GM21717 (cell line): ENCODE measurements at regions not wholly inside any gene's neighbourhood (a gene's known extent, or its start where the extent isn't known, plus 50 kb on each side); places are given as distances from the start of the nearest gene placed in this dataset.

Source experiments
- ATAC-seq: cut with Tn5 transposase; IDR thresholded peaks from one replicate; pipeline ENCODE4 v1.9.1; 2021; ENCODE audit warnings: mild to moderate bottlenecking, moderate library complexity; ENCODE audit not compliant: unreplicated experiment

- ATAC-seq: no peak
These were observed 770.8 kb upstream of the SOX9 start for GRCh38 chr17:71349908-71350600.

GRCh38 chr17:71360301-71360700 is 760.5 kb upstream of the SOX9 start:
- no peak for ATAC-seq

GRCh38 chr17:71361656-71362450 is 759.0 kb upstream of the SOX9 start:
- no peak for ATAC-seq

- ATAC-seq: no peak
These were observed 757.2 kb upstream of the SOX9 start for GRCh38 chr17:71363661-71364060.

- no peak for ATAC-seq
These were observed 749.0 kb upstream of the SOX9 start for GRCh38 chr17:71371809-71372208.

- ATAC-seq: no peak
These were observed 744.9 kb upstream of the SOX9 start for GRCh38 chr17:71375948-71376347.

GRCh38 chr17:71376933-71377332 is 743.9 kb upstream of the SOX9 start:
- no peak for ATAC-seq

- ATAC-seq: no peak
These were observed 742.8 kb upstream of the SOX9 start for GRCh38 chr17:71378036-71378435.

GRCh38 chr17:71378741-71379140 is 742.1 kb upstream of the SOX9 start:
- ATAC-seq: no peak

GRCh38 chr17:71379512-71379911 is 741.3 kb upstream of the SOX9 start:
- ATAC-seq: no peak

GRCh38 chr17:71380535-71380934 is 740.3 kb upstream of the SOX9 start:
- no peak for ATAC-seq

GRCh38 chr17:71380936-71381335 is 739.9 kb upstream of the SOX9 start:
- no peak for ATAC-seq

GRCh38 chr17:71383091-71383490 is 737.7 kb upstream of the SOX9 start:
- no peak for ATAC-seq

- no peak for ATAC-seq
These were observed 733.4 kb upstream of the SOX9 start for GRCh38 chr17:71387456-71387855.

GRCh38 chr17:71392715-71393567 is 727.9 kb upstream of the SOX9 start:
- no peak for ATAC-seq

- no peak for ATAC-seq
These were observed 724.9 kb upstream of the SOX9 start for GRCh38 chr17:71395901-71396300.

GRCh38 chr17:71396711-71397110 is 724.1 kb upstream of the SOX9 start:
- no peak for ATAC-seq

GRCh38 chr17:71398025-71398424 is 722.8 kb upstream of the SOX9 start:
- ATAC-seq: no peak

- ATAC-seq: no peak
These were observed 722.0 kb upstream of the SOX9 start for GRCh38 chr17:71398800-71399219.

GRCh38 chr17:71399221-71399620 is 721.6 kb upstream of the SOX9 start:
- ATAC-seq: no peak

GRCh38 chr17:71399649-71400048 is 721.2 kb upstream of the SOX9 start:
- ATAC-seq: no peak
